OCI-LY7 (cell line): ENCODE measurements at regions not wholly inside any gene's neighbourhood (a gene's known extent, or its start where the extent isn't known, plus 50 kb on each side); places are given as distances from the start of the nearest gene placed in this dataset.

Experiments
- BruUV-seq: library from RNA; stranded (reverse); fragments of 400-500 nt; replicated peaks from 2 replicates; lab custom pipeline; 2021; lab: Mats Ljungman, UMichigan
- CTCF ChIA-PET: fragments of 300-600 bp; sonication (Branson Sonifier 250); formaldehyde crosslinking; loops from one replicate; lab custom pipeline; 2022; ENCODE audit warnings: antibody characterized with exemption; ENCODE audit not compliant: unreplicated experiment; lab: Charles Lee
- POLR2A ChIA-PET: fragments of 300-600 bp; sonication (Branson Sonifier 250); formaldehyde crosslinking; loops from one replicate; lab custom pipeline; 2022; ENCODE audit warnings: antibody characterized with exemption; lab: Charles Lee
- DNase-seq: peaks from one replicate; pipeline ENCODE4 v3.0.0-alpha.2; 2015; ENCODE audit warnings: low spot score
- H2AFZ ChIP-seq: fragments of 200-600 bp; sonication (generic), shearing (Covaris generic); 2 replicates; pipeline ENCODE4 v1.6.1; 2014; ENCODE audit warnings: mild to moderate bottlenecking, antibody characterized with exemption, low read length, moderate library complexity
- H3K27ac ChIP-seq: fragments of 200-600 bp; sonication (generic); 2 replicates; pipeline ENCODE4 v1.5.1; 2014; ENCODE audit warnings: mixed run types, low read depth, mild to moderate bottlenecking, moderate library complexity, low read length, inconsistent platforms; ENCODE audit not compliant: poor library complexity, severe bottlenecking
- H3K36me3 ChIP-seq: fragments of 200-600 bp; sonication (generic); 2 replicates; pipeline ENCODE4 v1.6.1; 2014; ENCODE audit warnings: mild to moderate bottlenecking, antibody characterized with exemption, low read length, moderate library complexity, mixed read lengths; ENCODE audit not compliant: insufficient read depth
- H3K4me1 ChIP-seq: fragments of 200-600 bp; sonication (generic); 2 replicates; pipeline ENCODE4 v1.5.1; 2014; ENCODE audit warnings: mild to moderate bottlenecking, low read length; ENCODE audit not compliant: insufficient read depth, poor library complexity, severe bottlenecking
- H3K4me2 ChIP-seq: fragments of 200-600 bp; sonication (generic); 2 replicates; pipeline ENCODE4 v1.6.1; 2014; ENCODE audit warnings: mild to moderate bottlenecking, low read length
- H3K4me3 ChIP-seq: fragments of 200-600 bp; sonication (generic); 2 replicates; pipeline ENCODE4 v1.5.1; 2014; ENCODE audit warnings: mild to moderate bottlenecking, low read depth, low read length; ENCODE audit not compliant: poor library complexity, severe bottlenecking
- H3K79me2 ChIP-seq: fragments of 200-600 bp; sonication (generic); 2 replicates; pipeline ENCODE4 v1.6.1; 2016; ENCODE audit warnings: low read depth, mild to moderate bottlenecking, low read length, moderate library complexity, mixed read lengths; ENCODE audit not compliant: insufficient read depth
- H3K9me2 ChIP-seq: fragments of 200-600 bp; sonication (generic); 2 replicates; pipeline ENCODE4 v1.6.1; 2016; ENCODE audit warnings: mild to moderate bottlenecking, low read length, mixed read lengths; ENCODE audit not compliant: insufficient read depth
- H3K9me3 ChIP-seq: fragments of 200-600 bp; sonication (generic); 2 replicates; pipeline ENCODE4 v1.6.1; 2014; ENCODE audit warnings: mild to moderate bottlenecking, mixed run types, low read length, mixed read lengths
- H4K20me1 ChIP-seq: fragments of 200-600 bp; sonication (generic); 2 replicates; pipeline ENCODE4 v1.6.1; 2014; ENCODE audit warnings: mild to moderate bottlenecking, antibody characterized with exemption, low read length, moderate library complexity, mixed read lengths; ENCODE audit not compliant: insufficient read depth
- CTCF ChIP-seq: fragments of 200-600 bp; sonication (generic); conservative IDR thresholded peaks from 2 replicates; pipeline ENCODE4 v1.5.1; 2014; ENCODE audit warnings: mild to moderate bottlenecking, antibody characterized with exemption, low read length, moderate library complexity, mixed read lengths
- EZH2phosphoT487 ChIP-seq: fragments of 200-600 bp; sonication (generic); IDR thresholded peaks from 2 replicates; pipeline ENCODE4 v1.6.1; 2018; ENCODE audit warnings: low read depth, borderline replicate concordance, mild to moderate bottlenecking, mixed run types, antibody characterized with exemption, low read length, moderate library complexity, mixed read lengths
- intact Hi-C: fragments of 100-400 bp; cut with micrococcal nuclease; formaldehyde crosslinking; loops from one replicate; pipeline ENCODE4 v1.10.0; 2022; ENCODE audit not compliant: unreplicated experiment

GRCh38 chr18:2053490-2054089 lies 517.7 kb downstream of the METTL4 start:
- intact Hi-C loops = no loop called here
- no peak for TF ChIP-seq CTCF
- TF ChIP-seq EZH2phosphoT487 = no peak
- no peak overlapping the region for H3K27ac ChIP-seq
- no peaks in the 10 kb centered on the region for H3K4me1 ChIP-seq
- no peak overlapping the region for H2AFZ ChIP-seq
- H3K4me2 ChIP-seq = no peak overlapping the region
- no peaks in the 10 kb centered on the region for H3K36me3 ChIP-seq
- DNase-seq = no peak
- no peak overlapping the region for H3K4me3 ChIP-seq
- no peaks in the 10 kb centered on the region for H3K9me3 ChIP-seq
- BruUV-seq = no TSS peak
- CTCF ChIA-PET = no interaction called here
- no peaks in the 10 kb centered on the region for H3K9me2 ChIP-seq
- H3K79me2 ChIP-seq = no peaks in the 10 kb centered on the region
- POLR2A ChIA-PET = no interaction called here
- no peaks in the 10 kb centered on the region for H4K20me1 ChIP-seq

- Histone ChIP-seq H3K27ac (no peak overlapping the region), H3K4me3 (no peak overlapping the region), H3K9me3 (peaks cover 5% of the 10 kb centered on the region; the same call in 1 of the 2 replicates), H3K4me1 (no peaks in the 10 kb centered on the region), H3K4me2 (no peak overlapping the region), H4K20me1 (no peaks in the 10 kb centered on the region), H3K36me3 (no peaks in the 10 kb centered on the region), H3K9me2 (no peaks in the 10 kb centered on the region), H2AFZ (no peak overlapping the region), H3K79me2 (no peaks in the 10 kb centered on the region)
- CTCF ChIA-PET = no interaction called here
- TF ChIP-seq CTCF (no peak), EZH2phosphoT487 (no peak)
- intact Hi-C loops = no loop called here
- POLR2A ChIA-PET = no interaction called here
- no peak for DNase-seq
- BruUV-seq = no TSS peak
Observed at GRCh38 chr18:2059336-2059735, 512.0 kb downstream of the METTL4 start.

GRCh38 chr18:2060086-2060485 lies 511.2 kb downstream of the METTL4 start:
- POLR2A ChIA-PET = interaction anchor here (0.8 to 0.9 kb wide), 2 partner anchors 45 to 115 kb away, joined by 3 read pairs; no protein-coding TSS in a partner anchor
- no peaks in the 10 kb centered on the region for H3K79me2 ChIP-seq
- intact Hi-C loops = no loop called here
- no peak overlapping the region for H3K27ac ChIP-seq
- no peaks in the 10 kb centered on the region for H4K20me1 ChIP-seq
- CTCF ChIA-PET = no interaction called here
- H3K9me3 ChIP-seq = peaks cover 5% of the 10 kb centered on the region; the same call in 1 of the 2 replicates
- no peaks in the 10 kb centered on the region for H3K4me1 ChIP-seq
- no peak overlapping the region for H3K4me3 ChIP-seq
- no peak for TF ChIP-seq EZH2phosphoT487
- TF ChIP-seq CTCF = no peak
- H3K9me2 ChIP-seq = no peaks in the 10 kb centered on the region
- BruUV-seq = no TSS peak
- no peak overlapping the region for H3K4me2 ChIP-seq
- no peak overlapping the region for H2AFZ ChIP-seq
- no peaks in the 10 kb centered on the region for H3K36me3 ChIP-seq
- no peak for DNase-seq
